ENCODE measurements at regions not wholly inside any gene's neighbourhood (a gene's known extent, or its start where the extent isn't known, plus 50 kb on each side); places are given as distances from the start of the nearest gene placed in this dataset.

DNA sequence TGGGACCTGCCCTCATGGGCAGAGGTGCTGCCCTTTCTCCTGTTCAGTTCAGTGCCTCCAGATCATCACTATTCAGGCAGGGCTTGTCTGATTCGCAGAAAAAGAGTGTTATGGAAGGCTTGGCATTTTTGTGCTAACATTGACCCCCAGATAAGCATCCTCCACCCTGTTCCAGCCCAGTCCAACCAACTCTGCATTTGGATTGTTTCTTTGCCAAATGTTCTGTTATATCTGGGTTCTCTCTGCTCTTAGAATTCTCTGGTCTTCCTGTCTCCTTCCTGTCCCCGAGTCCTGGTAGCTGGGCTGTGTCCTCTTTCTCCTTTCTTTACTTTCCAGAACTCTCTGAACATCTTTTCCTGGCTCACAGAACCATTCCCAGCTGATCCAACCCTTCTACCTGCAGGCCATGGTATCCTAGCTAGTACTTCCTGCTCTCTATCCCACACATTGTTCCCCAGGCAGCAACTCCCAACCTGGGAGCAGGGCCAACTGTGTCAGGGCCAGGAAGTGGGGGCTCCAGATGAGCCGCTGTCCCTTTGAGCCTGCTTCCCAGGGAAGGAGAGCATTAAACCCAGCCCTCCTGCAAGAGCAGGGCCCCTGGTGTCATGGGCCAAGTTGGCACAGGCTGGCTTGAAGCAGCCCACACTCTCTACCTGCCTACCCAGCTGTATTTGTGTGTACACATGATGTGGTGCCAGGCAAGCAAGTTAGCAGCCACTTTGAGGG lies 280.7 kb upstream of the CADM1 start:
- H3K4me1 ChIP-seq (ENCODE audit: control insufficient read depth, insufficient read depth, low read length), result no peaks in the 10 kb centered on the region
- 95 to 100% methylated on average over 1 to 3 of the region's 3 CpGs for WGBS, 2 experiments (ENCODE audit: insufficient coverage in 1 of 2, insufficient read length in 1 of 2)
- H3K4me3 ChIP-seq (ENCODE audit: low read length), result no peak overlapping the region
- peaks cover 10% of the 10 kb centered on the region for H3K27me3 Mint-ChIP-seq (ENCODE audit: insufficient read depth)
- DNase-seq, result no peak
- peaks cover 11% of the 10 kb centered on the region for H3K9me3 ChIP-seq (ENCODE audit: control insufficient read depth, low read length)
- H3K9me3 Mint-ChIP-seq, result peaks cover 10% of the 10 kb centered on the region
- no peaks in the 10 kb centered on the region for H3K36me3 Mint-ChIP-seq (ENCODE audit: low read depth)
- no peaks in the 10 kb centered on the region for H3K36me3 ChIP-seq (ENCODE audit: control insufficient read depth, insufficient read depth, low read length)
- TF ChIP-seq, protein P1, sequence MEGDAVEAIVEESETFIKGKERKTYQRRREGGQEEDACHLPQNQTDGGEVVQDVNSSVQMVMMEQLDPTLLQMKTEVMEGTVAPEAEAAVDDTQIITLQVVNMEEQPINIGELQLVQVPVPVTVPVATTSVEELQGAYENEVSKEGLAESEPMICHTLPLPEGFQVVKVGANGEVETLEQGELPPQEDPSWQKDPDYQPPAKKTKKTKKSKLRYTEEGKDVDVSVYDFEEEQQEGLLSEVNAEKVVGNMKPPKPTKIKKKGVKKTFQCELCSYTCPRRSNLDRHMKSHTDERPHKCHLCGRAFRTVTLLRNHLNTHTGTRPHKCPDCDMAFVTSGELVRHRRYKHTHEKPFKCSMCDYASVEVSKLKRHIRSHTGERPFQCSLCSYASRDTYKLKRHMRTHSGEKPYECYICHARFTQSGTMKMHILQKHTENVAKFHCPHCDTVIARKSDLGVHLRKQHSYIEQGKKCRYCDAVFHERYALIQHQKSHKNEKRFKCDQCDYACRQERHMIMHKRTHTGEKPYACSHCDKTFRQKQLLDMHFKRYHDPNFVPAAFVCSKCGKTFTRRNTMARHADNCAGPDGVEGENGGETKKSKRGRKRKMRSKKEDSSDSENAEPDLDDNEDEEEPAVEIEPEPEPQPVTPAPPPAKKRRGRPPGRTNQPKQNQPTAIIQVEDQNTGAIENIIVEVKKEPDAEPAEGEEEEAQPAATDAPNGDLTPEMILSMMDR (conservative IDR thresholded peaks at IDR 0.05), result no peak
- no peak overlapping the region for H3K27ac ChIP-seq (ENCODE audit: low read depth, low read length)
- peaks cover 15% of the 10 kb centered on the region for H3K4me1 Mint-ChIP-seq
- H3K9ac ChIP-seq (ENCODE audit: extremely low read depth, low read length, poor library complexity, severe bottlenecking), result no peak overlapping the region
- no peak overlapping the region for H3K27ac Mint-ChIP-seq
- no peak overlapping the region for H3K4me3 Mint-ChIP-seq
- peaks cover 18% of the 10 kb centered on the region for H3K27me3 ChIP-seq (ENCODE audit: control insufficient read depth, insufficient read depth, low read length, poor library complexity, severe bottlenecking)

DNA sequence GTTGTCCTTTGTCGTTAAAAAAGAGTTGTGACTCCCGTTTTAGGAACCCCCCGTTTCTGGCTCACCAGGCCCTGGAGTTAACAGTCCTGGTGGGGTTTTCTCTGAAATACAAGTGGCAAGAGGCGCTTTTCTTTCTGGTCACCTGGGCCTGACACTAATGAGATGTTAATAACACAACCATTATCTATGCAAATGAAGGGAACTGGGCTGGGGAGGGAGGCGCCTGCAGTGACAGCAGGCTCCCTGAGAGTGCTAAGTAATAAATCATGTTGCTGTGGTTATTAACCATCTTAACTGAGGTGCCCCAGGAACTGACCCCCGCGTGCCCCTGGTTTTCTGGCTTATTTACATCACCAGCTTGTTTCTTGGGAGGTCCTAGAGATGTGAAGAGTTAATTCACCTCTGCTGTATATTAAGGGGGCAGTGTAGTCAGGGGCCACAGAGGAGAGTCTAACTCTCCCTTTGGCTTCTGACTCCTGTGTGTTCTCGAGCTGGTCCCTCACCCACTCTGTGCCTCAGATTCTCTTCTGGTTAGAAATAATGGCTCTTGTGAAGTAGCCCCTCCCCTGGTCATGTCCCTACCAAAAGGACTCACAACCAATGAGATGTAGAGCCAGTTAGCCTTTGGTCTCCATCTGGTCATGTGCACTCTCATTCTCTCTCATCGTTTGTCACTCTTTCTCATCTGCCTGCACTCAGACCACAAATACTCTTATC lies 276.6 kb upstream of the CADM1 start:
- Histone ChIP-seq H3K27me3 (ENCODE audit: control insufficient read depth, insufficient read depth, low read length, poor library complexity, severe bottlenecking) (peaks cover 14% of the 10 kb centered on the region), H3K4me3 (ENCODE audit: low read length) (no peak overlapping the region), H3K9ac (ENCODE audit: extremely low read depth, low read length, poor library complexity, severe bottlenecking) (no peak overlapping the region), H3K4me1 (ENCODE audit: control insufficient read depth, insufficient read depth, low read length) (peaks cover 8% of the 10 kb centered on the region), H3K36me3 (ENCODE audit: control insufficient read depth, insufficient read depth, low read length) (no peaks in the 10 kb centered on the region), H3K27ac (ENCODE audit: low read depth, low read length) (no peak overlapping the region), H3K9me3 (ENCODE audit: control insufficient read depth, low read length) (peaks cover 11% of the 10 kb centered on the region)
- peak; percentile 54 for DNase-seq
- no peak overlapping the region for H3K4me3 Mint-ChIP-seq
- peaks cover 21% of the 10 kb centered on the region for H3K4me1 Mint-ChIP-seq
- TF ChIP-seq, protein P1 (conservative IDR thresholded peaks at IDR 0.05), result no peak
- WGBS, 2 experiments (ENCODE audit: insufficient coverage in 1 of 2, insufficient read length in 1 of 2), result 77 to 80% methylated on average over 2 to 9 of the region's 9 CpGs
- peaks cover 10% of the 10 kb centered on the region for H3K9me3 Mint-ChIP-seq
- H3K27me3 Mint-ChIP-seq (ENCODE audit: insufficient read depth), result peaks cover 1% of the 10 kb centered on the region
- H3K27ac Mint-ChIP-seq, result no peak overlapping the region
- H3K36me3 Mint-ChIP-seq (ENCODE audit: low read depth), result no peaks in the 10 kb centered on the region

DNA sequence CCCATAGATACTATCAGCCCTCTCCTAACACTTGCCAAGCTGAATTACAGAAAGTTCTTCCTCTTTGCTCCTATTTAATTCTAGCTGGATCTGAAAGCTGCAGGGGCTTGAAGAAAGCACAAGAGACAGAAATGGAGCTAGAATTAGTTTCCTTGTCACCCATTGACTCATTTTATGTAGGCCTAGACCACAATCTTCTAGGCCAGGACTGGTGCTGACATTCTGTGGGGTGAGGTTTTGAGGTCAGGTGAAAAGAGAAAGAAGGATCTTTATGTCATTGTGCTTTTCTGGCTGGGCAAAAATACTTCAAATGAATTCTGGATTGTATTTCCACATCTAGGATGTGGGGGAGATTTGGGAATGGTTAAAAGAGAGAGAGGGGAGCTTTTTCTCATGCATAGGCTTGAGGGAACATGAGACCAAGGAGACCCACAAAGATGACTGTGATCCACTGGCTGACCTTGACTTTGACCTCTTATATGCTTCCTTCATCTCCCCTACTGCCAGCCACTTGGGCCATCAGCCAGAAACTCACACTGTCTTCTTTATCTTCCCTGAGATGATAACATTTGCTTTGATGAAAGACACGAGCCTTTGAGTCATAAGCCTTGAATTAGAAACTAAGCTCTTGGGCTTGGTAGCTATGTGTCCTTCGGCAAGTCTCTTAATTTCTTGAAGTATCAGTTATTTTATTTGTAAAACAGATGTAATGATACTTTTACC lies 274.9 kb upstream of the CADM1 start:
- TF ChIP-seq, protein P1 (conservative IDR thresholded peaks at IDR 0.05), result no peak
- Histone ChIP-seq H3K4me1 (ENCODE audit: control insufficient read depth, insufficient read depth, low read length) (peaks cover 13% of the 10 kb centered on the region), H3K27ac (ENCODE audit: low read depth, low read length) (no peak overlapping the region), H3K4me3 (ENCODE audit: low read length) (no peak overlapping the region), H3K36me3 (ENCODE audit: control insufficient read depth, insufficient read depth, low read length) (no peaks in the 10 kb centered on the region), H3K9ac (ENCODE audit: extremely low read depth, low read length, poor library complexity, severe bottlenecking) (no peak overlapping the region), H3K9me3 (ENCODE audit: control insufficient read depth, low read length) (peaks cover 11% of the 10 kb centered on the region), H3K27me3 (ENCODE audit: control insufficient read depth, insufficient read depth, low read length, poor library complexity, severe bottlenecking) (peaks cover 12% of the 10 kb centered on the region)
- peaks cover 1% of the 10 kb centered on the region for H3K27me3 Mint-ChIP-seq (ENCODE audit: insufficient read depth)
- H3K4me3 Mint-ChIP-seq, result no peak overlapping the region
- DNase-seq, result no peak
- WGBS, 2 experiments (ENCODE audit: insufficient coverage in 1 of 2, insufficient read length in 1 of 2), result 65% methylated on average over 2 of the region's 2 CpGs; no CpG with 5 or more reads in 1 of the 2 experiments
- H3K36me3 Mint-ChIP-seq (ENCODE audit: low read depth), result no peaks in the 10 kb centered on the region
- H3K4me1 Mint-ChIP-seq, result peaks cover 28% of the 10 kb centered on the region
- H3K9me3 Mint-ChIP-seq, result peaks cover 10% of the 10 kb centered on the region
- no peak overlapping the region for H3K27ac Mint-ChIP-seq

All from endodermal cell (in vitro differentiated cells).